ENCODE measurements at regions not wholly inside any gene's neighbourhood (a gene's known extent, or its start where the extent isn't known, plus 50 kb on each side); places are given as distances from the start of the nearest gene placed in this dataset.

DNA sequence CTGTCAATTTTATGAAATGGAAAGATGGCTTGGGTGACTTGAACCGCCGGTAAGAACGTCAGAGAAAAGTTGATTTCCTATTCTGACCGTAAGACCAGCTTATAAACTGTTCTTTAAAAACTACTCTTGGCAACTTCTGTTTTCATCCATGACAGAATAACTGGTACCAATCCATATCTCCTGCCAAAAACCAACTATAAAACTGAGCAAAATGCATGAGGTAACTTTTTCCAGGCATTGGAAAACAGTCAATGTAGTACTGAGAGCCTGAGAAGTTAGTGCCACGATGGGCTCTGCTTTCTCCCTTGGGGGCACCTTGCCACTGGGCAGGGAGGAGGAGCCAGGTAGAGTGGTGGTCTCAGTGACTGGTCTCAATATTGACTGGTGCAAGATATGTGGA, 615.2 kb upstream of the TBL1XR1 start:
- no peak overlapping the region for H3K4me3 ChIP-seq (ENCODE audit: low read depth in 1 of 2, low read length in 1 of 2)
- no peaks in the 10 kb centered on the region for H3K27me3 ChIP-seq
- no peak overlapping the region for H3K27ac ChIP-seq
- TF ChIP-seq, protein P1, sequence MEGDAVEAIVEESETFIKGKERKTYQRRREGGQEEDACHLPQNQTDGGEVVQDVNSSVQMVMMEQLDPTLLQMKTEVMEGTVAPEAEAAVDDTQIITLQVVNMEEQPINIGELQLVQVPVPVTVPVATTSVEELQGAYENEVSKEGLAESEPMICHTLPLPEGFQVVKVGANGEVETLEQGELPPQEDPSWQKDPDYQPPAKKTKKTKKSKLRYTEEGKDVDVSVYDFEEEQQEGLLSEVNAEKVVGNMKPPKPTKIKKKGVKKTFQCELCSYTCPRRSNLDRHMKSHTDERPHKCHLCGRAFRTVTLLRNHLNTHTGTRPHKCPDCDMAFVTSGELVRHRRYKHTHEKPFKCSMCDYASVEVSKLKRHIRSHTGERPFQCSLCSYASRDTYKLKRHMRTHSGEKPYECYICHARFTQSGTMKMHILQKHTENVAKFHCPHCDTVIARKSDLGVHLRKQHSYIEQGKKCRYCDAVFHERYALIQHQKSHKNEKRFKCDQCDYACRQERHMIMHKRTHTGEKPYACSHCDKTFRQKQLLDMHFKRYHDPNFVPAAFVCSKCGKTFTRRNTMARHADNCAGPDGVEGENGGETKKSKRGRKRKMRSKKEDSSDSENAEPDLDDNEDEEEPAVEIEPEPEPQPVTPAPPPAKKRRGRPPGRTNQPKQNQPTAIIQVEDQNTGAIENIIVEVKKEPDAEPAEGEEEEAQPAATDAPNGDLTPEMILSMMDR (IDR thresholded peaks at IDR 0.05), result no peak
- H3K4me1 ChIP-seq (ENCODE audit: control insufficient read depth in 1 of 2, insufficient read depth in 1 of 2, low read depth in 1 of 2, low read length in 1 of 2), result no peaks in the 10 kb centered on the region
- no peaks in the 10 kb centered on the region for H3K36me3 ChIP-seq
- H3K9me3 ChIP-seq, result no peaks in the 10 kb centered on the region

DNA sequence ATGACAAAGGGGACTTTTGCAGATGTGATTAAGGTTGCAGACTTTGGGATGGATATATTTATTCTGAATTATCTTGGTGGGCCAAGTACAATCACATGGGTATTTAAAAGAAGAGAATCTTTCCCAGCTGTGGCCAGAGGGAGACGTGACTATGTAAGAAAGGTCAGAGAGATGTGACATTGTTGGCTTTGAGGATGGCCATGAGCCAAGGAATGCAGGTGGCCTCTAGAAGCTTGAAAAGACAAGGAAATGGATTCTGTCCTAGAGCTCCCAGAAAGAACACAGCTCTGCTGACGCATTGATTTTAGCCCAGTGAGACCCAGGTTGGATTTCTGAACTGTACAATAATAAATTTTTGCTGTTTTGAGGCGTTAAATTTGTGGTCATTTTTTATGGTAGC, 616.0 kb upstream of the TBL1XR1 start:
- no peaks in the 10 kb centered on the region for H3K27me3 ChIP-seq
- no peaks in the 10 kb centered on the region for H3K4me1 ChIP-seq (ENCODE audit: control insufficient read depth in 1 of 2, insufficient read depth in 1 of 2, low read depth in 1 of 2, low read length in 1 of 2)
- H3K27ac ChIP-seq, result no peak overlapping the region
- H3K4me3 ChIP-seq (ENCODE audit: low read depth in 1 of 2, low read length in 1 of 2), result no peak overlapping the region
- H3K36me3 ChIP-seq, result no peaks in the 10 kb centered on the region
- no peaks in the 10 kb centered on the region for H3K9me3 ChIP-seq
- TF ChIP-seq, protein P1 (IDR thresholded peaks at IDR 0.05), result no peak

DNA sequence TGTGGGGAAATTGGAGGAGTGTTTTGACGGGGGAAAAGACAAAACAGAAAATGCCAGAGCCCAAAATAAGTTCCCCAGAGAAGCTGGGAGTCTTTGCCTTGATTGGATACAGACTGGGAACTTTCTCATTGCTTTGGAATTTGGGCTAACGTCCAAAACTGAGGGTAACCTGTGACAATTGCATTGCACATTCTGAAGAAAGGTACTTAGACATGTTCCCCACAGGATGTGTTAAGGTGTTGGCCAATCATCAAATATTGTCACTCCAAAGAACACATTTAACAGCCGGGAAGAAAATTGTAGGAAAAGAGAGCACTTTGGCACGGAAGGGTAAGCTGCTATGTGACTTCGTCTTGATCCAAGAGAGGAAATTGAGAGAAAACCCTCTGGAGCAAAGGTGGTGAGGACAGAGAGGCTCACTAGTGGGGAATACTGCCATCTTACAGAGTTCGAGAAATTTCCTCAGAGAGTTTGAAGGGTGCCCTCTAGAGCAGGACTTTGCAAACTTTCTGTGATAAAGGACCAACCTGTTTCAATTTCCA, 619.5 kb upstream of the TBL1XR1 start:
- H3K27ac ChIP-seq, result no peak overlapping the region
- no peaks in the 10 kb centered on the region for H3K36me3 ChIP-seq
- no peaks in the 10 kb centered on the region for H3K27me3 ChIP-seq
- no peaks in the 10 kb centered on the region for H3K9me3 ChIP-seq
- peaks cover 0 to 4% of the 10 kb centered on the region in 2 experiments for H3K4me1 ChIP-seq (ENCODE audit: control insufficient read depth in 1 of 2, insufficient read depth in 1 of 2, low read depth in 1 of 2, low read length in 1 of 2)
- TF ChIP-seq, protein P1 (IDR thresholded peaks at IDR 0.05), result no peak
- no peak overlapping the region for H3K4me3 ChIP-seq (ENCODE audit: low read depth in 1 of 2, low read length in 1 of 2)

DNA sequence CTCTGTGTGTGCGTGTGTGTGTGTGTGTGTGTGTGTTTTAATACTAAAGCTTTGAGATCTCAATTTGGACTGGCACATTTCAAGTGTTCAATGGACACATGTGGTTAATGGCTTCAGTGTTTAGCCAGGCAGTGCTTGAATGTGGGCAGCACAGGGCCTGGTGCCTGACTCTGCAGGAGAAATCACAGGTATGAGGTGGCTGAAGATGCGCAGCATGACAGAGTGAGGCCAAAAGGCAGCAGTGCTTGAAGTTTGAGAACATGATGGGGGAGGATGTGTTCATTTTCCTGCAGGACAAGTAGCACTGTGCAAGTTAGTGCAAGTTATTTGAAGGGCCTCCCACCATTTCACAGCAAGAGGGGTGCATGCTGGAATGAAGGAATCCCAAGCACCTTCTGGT, 620.5 kb upstream of the TBL1XR1 start:
- Histone ChIP-seq H3K27ac (no peak overlapping the region), H3K9me3 (no peaks in the 10 kb centered on the region), H3K27me3 (no peaks in the 10 kb centered on the region), H3K4me3 (ENCODE audit: low read depth in 1 of 2, low read length in 1 of 2) (no peak overlapping the region), H3K36me3 (no peaks in the 10 kb centered on the region), H3K4me1 (ENCODE audit: control insufficient read depth in 1 of 2, insufficient read depth in 1 of 2, low read depth in 1 of 2, low read length in 1 of 2) (peaks cover 0 to 4% of the 10 kb centered on the region in 2 experiments)
- TF ChIP-seq, protein P1 (IDR thresholded peaks at IDR 0.05), result no peak

DNA sequence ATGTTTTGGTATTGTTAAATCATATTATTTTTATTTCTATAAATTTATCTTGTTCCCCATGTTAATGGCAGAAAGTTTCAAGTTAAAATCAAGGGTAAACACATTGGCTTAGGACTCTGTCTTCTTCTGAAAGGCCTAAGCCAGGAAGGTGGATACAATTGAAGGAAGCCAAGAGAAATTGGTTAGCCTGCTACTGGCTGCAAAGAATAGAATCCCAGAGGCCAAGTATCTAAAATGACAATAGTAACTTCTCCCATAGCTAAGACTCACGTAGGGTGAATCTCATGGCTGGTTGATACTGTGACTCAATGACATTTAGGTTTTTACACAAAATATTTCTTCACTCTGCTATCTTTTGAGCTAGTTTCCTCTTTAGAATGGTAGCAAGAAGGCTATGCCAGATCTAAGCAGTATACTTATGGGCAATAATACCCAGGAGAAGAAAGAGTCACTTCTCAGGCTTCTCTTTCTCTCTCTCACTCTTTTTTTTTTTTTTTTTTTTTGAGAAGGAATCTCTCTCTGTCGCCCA, 621.5 kb upstream of the TBL1XR1 start:
- H3K36me3 ChIP-seq, result no peaks in the 10 kb centered on the region
- TF ChIP-seq, protein P1 (IDR thresholded peaks at IDR 0.05), result no peak
- H3K9me3 ChIP-seq, result no peaks in the 10 kb centered on the region
- H3K4me3 ChIP-seq (ENCODE audit: low read depth in 1 of 2, low read length in 1 of 2), result no peak overlapping the region
- H3K4me1 ChIP-seq (ENCODE audit: control insufficient read depth in 1 of 2, insufficient read depth in 1 of 2, low read depth in 1 of 2, low read length in 1 of 2), result peaks cover 0 to 4% of the 10 kb centered on the region in 2 experiments
- no peak overlapping the region for H3K27ac ChIP-seq
- H3K27me3 ChIP-seq, result no peaks in the 10 kb centered on the region
